ENCODE measurements at regions not wholly inside any gene's neighbourhood (a gene's known extent, or its start where the extent isn't known, plus 50 kb on each side); places are given as distances from the start of the nearest gene placed in this dataset.
A peak's percentile ranks its signal among the peaks of the same experiment; 100 is the strongest.
"Not testable (repeated sequence)": the region's sequence is repeated elsewhere in the genome, so short reads cannot be mapped to it uniquely, and the experiment has no call there.

DNA sequence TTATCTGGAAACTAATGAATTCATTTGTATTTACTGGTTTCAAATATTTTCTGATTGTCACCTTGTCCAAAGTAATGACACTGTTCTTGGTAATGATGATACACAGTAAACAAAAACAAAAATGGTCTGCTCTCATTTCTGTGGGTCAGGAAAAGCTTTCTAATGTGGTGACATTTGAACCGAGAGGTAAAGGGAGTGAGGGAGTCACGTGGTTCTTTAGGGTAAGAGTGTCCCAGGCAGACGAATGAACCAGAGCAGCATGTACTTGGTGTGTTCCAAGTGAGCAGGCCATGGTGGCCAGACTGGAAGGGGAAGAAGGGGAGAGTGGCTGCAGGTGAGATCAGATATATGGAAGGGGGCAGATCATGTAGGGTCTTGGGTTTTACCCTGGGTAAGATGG is 247.0 kb upstream of the SLC30A5 start:
- no peak for DNase-seq (ENCODE audit: low read depth)
- H3K4me3 ChIP-seq (ENCODE audit: low read depth, low read length), result no peak overlapping the region

GRCh38 chr5:68848091-68848490 is 245.7 kb upstream of the SLC30A5 start:
- H3K4me3 ChIP-seq (ENCODE audit: low read depth, low read length), result no peak overlapping the region
- DNase-seq (ENCODE audit: low read depth), result no peak

DNA sequence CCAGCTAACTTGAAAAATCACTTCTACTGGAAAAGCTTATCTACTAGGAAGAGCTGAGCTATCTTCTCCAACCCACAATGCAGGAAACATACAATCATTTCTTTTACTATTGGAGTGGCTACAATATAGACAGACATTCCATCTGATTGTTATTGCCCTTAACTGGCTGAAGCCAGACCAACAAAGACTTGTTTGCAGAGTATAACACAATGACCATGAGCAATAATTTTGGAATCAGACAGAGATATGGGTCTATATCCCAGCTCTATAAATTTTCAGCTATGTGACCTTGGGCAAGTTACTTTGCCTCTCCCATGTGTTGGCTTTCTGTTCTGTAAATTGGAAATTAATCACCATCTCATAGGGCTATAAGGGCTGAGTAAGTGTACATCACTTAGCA is 244.7 kb upstream of the SLC30A5 start:
- no peak overlapping the region for H3K4me3 ChIP-seq (ENCODE audit: low read depth, low read length)
- no peak for DNase-seq (ENCODE audit: low read depth)

DNA sequence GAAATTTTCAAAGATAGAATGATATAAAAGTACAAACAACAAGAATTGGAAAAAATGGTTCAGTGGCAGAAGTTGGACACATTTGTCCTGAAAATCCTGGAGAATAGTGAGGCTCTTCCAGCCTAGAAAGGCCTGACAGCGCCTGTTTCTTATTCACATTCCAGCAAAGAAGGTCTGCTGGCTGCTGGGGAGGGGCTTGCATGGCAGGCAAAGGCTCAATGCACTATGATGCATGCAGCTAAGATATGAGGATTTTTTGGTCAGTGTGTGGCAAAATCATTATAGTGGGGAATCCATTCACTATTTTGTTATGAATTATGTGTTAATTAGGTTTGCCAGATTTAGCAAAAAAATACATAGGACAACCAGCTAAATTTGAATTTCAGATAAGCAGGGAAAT is 243.9 kb upstream of the SLC30A5 start:
- no peak overlapping the region for H3K4me3 ChIP-seq (ENCODE audit: low read depth, low read length)
- DNase-seq (ENCODE audit: low read depth), result no peak

DNA sequence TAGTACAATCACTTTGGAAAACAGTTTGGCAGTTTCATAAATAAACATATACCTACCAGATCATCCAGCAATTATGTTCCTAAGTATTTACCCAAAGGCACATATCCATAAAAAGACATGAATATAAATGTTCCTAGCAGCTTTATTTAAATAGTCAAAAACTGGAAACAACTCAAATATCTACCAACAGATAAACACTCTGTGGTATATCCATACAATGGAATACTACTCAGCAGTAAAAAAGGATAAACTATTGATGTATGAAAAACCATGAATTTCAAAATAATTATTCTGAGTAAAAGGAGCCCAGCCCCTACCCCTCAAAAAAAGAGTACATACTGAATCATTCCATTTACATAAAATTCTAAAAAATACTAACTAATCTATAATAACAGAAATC is 232.7 kb upstream of the SLC30A5 start:
- no peak overlapping the region for H3K4me3 ChIP-seq (ENCODE audit: low read depth, low read length)
- DNase-seq (ENCODE audit: low read depth), result no peak

GRCh38 chr5:68862560-68862959 is 231.3 kb upstream of the SLC30A5 start:
- DNase-seq (ENCODE audit: low read depth), result no peak
- H3K4me3 ChIP-seq (ENCODE audit: low read depth, low read length), result no peak overlapping the region

GRCh38 chr5:68865192-68865591 is 228.6 kb upstream of the SLC30A5 start:
- H3K4me3 ChIP-seq (ENCODE audit: low read depth, low read length); DNase-seq (ENCODE audit: low read depth): not testable (repeated sequence)

GRCh38 chr5:68872088-68872839 is 221.6 kb upstream of the SLC30A5 start:
- H3K4me3 ChIP-seq (ENCODE audit: low read depth, low read length), result no peak overlapping the region
- DNase-seq (ENCODE audit: low read depth), result no peak

GRCh38 chr5:68873198-68873597 is 220.6 kb upstream of the SLC30A5 start:
- H3K4me3 ChIP-seq (ENCODE audit: low read depth, low read length), result no peak overlapping the region
- no peak for DNase-seq (ENCODE audit: low read depth)

GRCh38 chr5:68875351-68875750 is 218.5 kb upstream of the SLC30A5 start:
- DNase-seq (ENCODE audit: low read depth), result no peak
- H3K4me3 ChIP-seq (ENCODE audit: low read depth, low read length), result no peak overlapping the region

DNA sequence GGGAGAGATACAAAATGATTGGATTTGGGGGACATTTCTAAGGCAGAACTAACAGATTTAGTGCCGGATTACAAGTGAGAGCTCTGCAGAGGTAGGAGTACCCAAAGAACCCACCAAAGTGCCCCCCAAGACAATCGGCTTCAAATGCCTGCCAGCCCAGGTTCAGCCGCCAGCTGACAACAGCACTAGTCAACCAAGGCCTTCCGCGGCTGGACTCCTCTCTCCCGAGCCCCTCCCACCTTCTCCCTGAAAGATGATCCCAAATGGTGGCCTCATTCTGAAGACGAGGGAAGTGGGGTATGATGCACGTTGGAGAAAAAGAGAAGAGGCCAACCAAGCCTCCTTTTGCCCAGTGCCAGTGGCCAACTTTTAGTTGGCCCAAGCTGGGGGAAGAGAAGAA is 210.4 kb upstream of the SLC30A5 start:
- no peak for DNase-seq (ENCODE audit: low read depth)
- no peak overlapping the region for H3K4me3 ChIP-seq (ENCODE audit: low read depth, low read length)

DNA sequence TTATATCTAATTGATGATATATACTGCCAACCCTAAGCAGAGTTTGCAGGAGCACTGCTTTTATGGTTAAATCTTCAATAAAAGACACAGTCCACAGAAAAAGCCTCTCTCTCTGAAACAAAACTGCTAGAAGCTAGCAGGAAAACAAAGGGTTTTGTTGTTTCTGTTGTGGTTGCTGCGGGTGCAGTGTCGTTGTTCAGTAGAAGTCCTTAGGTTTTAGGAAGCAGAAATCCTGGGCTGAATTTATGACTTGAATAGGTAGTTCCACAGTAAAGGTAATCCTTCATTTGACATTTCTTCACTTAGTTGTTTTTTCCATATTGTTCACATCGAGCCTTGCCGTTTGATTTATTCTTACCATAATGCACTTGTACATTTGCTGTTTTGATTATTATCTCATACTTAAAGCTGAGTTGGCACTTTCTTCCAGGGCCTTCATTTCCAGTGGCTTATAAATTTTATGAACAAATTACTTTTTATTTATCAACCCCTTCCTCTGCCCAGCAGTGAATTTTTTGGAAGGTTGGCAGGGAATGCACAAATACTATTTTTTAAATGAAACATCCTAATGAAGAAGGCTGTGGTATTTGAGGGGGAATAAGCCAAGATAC is 209.6 kb upstream of the SLC30A5 start:
- DNase-seq (ENCODE audit: low read depth), result no peak
- H3K4me3 ChIP-seq (ENCODE audit: low read depth, low read length), result no peak overlapping the region

- no peak for DNase-seq (ENCODE audit: low read depth)
- no peak overlapping the region for H3K4me3 ChIP-seq (ENCODE audit: low read depth, low read length)
These were observed 208.9 kb upstream of the SLC30A5 start for GRCh38 chr5:68884883-68885282.

GRCh38 chr5:68886814-68887213 is 207.0 kb upstream of the SLC30A5 start:
- no peak for DNase-seq (ENCODE audit: low read depth)
- no peak overlapping the region for H3K4me3 ChIP-seq (ENCODE audit: low read depth, low read length)

DNA sequence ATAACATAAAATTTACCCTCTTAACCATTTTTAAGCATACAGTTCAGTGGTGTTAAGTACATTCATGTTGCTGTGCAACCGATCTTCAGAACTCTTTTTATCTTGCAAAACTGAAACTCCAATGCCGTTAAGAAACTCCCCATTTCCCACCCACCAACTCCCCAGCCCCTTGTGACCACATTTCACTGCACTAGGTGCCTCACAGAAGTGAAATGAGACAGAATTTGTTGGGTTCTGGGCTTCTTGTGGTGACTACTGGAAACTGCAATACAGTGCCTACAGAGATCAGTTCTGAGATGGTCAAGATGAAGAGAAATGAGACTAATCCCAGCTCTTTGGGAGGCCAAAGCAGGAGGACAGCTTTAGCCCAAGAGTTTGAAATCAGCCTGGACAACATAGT is 202.1 kb upstream of the SLC30A5 start:
- H3K4me3 ChIP-seq (ENCODE audit: low read depth, low read length), result no peak overlapping the region
- DNase-seq (ENCODE audit: low read depth), result no peak

- no peak overlapping the region for H3K4me3 ChIP-seq (ENCODE audit: low read depth, low read length)
- no peak for DNase-seq (ENCODE audit: low read depth)
These were observed 199.1 kb upstream of the SLC30A5 start for GRCh38 chr5:68894673-68895072.

GRCh38 chr5:68898951-68899471 is 194.8 kb upstream of the SLC30A5 start:
- peak; percentile 67 for DNase-seq (ENCODE audit: low read depth)

DNA sequence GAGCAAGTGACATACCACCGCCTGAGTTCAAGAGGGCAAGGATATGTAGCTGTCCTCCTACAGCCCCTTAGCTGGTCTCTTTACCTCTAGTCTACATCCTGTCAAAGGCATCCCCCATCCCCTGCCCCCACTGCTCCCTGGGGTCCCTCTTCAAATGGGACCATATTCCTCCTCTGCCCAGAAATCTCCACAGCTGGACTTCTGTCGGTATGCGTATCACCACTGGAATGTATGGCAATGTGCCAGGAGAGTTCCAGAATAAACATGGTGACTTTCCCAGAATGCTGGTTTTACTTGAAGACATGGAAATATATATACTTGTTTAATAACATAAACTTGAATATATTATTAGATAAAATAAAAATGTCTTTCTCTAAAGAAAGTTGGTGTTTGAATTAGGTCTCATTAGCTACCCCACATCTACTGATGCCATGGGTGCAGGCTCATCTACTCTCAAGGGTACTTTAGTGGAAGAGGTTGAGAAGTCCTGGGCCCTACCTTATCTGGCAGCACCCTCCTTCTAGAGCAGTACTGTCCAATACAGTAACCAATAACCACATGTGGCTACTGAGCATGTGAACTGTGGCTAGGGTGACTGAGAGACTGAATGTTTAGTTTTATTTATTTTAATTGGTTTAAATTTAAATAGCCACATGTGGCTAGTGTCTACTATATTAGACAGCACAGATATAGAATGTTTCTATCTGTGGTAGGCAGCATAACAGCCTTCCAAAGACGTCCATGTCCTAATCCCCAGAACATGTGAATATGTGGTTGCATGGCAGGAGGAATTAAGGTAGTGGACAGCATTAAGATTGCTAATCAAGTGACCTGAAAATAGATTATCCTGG is 181.7 kb upstream of the SLC30A5 start:
- DNase-seq (ENCODE audit: low read depth), result peak; percentile 53
- no peak overlapping the region for H3K4me3 ChIP-seq (ENCODE audit: low read depth, low read length)

More at GRCh38 chr5:68898951-68899471, 194.8 kb upstream of the SLC30A5 start:
- no peak overlapping the region for H3K4me3 ChIP-seq (ENCODE audit: low read depth, low read length)

DNA sequence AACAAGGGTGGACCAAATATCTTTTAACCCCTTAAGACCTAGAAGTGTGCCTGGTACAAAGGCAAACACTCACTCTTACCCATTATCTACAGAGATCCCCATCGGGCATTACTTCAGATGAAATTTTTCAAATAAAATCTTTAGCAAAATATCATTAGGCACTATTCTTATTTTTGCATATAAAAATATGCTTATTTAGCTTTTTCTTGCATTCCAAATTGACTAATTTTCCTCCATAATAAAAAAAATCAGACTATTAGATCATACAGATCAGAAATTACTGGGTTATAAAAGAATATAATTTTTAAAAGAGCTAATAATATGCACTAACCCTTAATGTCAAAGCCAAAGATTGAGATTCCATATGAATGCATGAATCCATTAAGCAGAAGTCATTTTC is 178.7 kb upstream of the SLC30A5 start:
- H3K4me3 ChIP-seq (ENCODE audit: low read depth, low read length), result no peak overlapping the region

GRCh38 chr5:68918306-68918705 is 175.5 kb upstream of the SLC30A5 start:
- DNase-seq (ENCODE audit: low read depth), result no peak
- H3K4me3 ChIP-seq (ENCODE audit: low read depth, low read length), result no peak overlapping the region

More for the DNA sequence above, 178.7 kb upstream of the SLC30A5 start:
- DNase-seq (ENCODE audit: low read depth), result no peak

Measured in skeletal muscle cell (primary cell).